ENCODE measurements at regions not wholly inside any gene's neighbourhood (a gene's known extent, or its start where the extent isn't known, plus 50 kb on each side); places are given as distances from the start of the nearest gene placed in this dataset.

GRCh38 chr4:151953795-151954372 is 193.1 kb upstream of the GATB start:
- TF ChIP-seq TAF1 (IDR thresholded peaks at IDR 0.05; ENCODE audit: low read depth) (no peak), EGR1 (IDR thresholded peaks at IDR 0.05) (no peak), RAD21 (IDR thresholded peaks at IDR 0.05; ENCODE audit: low read depth) (no peak)
- TF ChIP-seq, protein P1, sequence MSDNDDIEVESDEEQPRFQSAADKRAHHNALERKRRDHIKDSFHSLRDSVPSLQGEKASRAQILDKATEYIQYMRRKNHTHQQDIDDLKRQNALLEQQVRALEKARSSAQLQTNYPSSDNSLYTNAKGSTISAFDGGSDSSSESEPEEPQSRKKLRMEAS (IDR thresholded peaks at IDR 0.05): no peak

GRCh38 chr4:151953312-151953711 is 192.5 kb upstream of the GATB start:
- TF ChIP-seq EP300 (IDR thresholded peaks at IDR 0.05; ENCODE audit: borderline replicate concordance) (no peak), CREB1 (IDR thresholded peaks at IDR 0.05; ENCODE audit: low read depth) (no peak), ZBTB7A (IDR thresholded peaks at IDR 0.05; ENCODE audit: low read depth) (no peak)
- TF ChIP-seq, protein P2, sequence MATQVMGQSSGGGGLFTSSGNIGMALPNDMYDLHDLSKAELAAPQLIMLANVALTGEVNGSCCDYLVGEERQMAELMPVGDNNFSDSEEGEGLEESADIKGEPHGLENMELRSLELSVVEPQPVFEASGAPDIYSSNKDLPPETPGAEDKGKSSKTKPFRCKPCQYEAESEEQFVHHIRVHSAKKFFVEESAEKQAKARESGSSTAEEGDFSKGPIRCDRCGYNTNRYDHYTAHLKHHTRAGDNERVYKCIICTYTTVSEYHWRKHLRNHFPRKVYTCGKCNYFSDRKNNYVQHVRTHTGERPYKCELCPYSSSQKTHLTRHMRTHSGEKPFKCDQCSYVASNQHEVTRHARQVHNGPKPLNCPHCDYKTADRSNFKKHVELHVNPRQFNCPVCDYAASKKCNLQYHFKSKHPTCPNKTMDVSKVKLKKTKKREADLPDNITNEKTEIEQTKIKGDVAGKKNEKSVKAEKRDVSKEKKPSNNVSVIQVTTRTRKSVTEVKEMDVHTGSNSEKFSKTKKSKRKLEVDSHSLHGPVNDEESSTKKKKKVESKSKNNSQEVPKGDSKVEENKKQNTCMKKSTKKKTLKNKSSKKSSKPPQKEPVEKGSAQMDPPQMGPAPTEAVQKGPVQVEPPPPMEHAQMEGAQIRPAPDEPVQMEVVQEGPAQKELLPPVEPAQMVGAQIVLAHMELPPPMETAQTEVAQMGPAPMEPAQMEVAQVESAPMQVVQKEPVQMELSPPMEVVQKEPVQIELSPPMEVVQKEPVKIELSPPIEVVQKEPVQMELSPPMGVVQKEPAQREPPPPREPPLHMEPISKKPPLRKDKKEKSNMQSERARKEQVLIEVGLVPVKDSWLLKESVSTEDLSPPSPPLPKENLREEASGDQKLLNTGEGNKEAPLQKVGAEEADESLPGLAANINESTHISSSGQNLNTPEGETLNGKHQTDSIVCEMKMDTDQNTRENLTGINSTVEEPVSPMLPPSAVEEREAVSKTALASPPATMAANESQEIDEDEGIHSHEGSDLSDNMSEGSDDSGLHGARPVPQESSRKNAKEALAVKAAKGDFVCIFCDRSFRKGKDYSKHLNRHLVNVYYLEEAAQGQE (IDR thresholded peaks at IDR 0.05; ENCODE audit: low read depth): no peak

GRCh38 chr4:151952711-151953254 is 192.0 kb upstream of the GATB start:
- TF ChIP-seq TCF12 (IDR thresholded peaks at IDR 0.05; ENCODE audit: low read depth): no peak
- no peak for TF ChIP-seq CEBPB (IDR thresholded peaks at IDR 0.05)
- TF ChIP-seq EP300 (IDR thresholded peaks at IDR 0.05; ENCODE audit: borderline replicate concordance): no peak
- TF ChIP-seq CREB1 (IDR thresholded peaks at IDR 0.05; ENCODE audit: low read depth): no peak
- TF ChIP-seq EGR1 (IDR thresholded peaks at IDR 0.05): no peak
- TF ChIP-seq, protein P1 (IDR thresholded peaks at IDR 0.05): no peak
- TF ChIP-seq ZBTB7A (IDR thresholded peaks at IDR 0.05; ENCODE audit: low read depth): no peak
- TF ChIP-seq TAF1 (IDR thresholded peaks at IDR 0.05; ENCODE audit: low read depth): no peak
- TF ChIP-seq, protein P2 (IDR thresholded peaks at IDR 0.05; ENCODE audit: low read depth): no peak
- no peak for TF ChIP-seq USF1 (IDR thresholded peaks at IDR 0.05)
- TF ChIP-seq RAD21 (IDR thresholded peaks at IDR 0.05; ENCODE audit: low read depth): no peak
- no peak for TF ChIP-seq NFIC (IDR thresholded peaks at IDR 0.05)
- no peak for TF ChIP-seq FOXM1 (IDR thresholded peaks at IDR 0.05; ENCODE audit: borderline replicate concordance, low read depth)
- TF ChIP-seq YY1 (IDR thresholded peaks at IDR 0.05; ENCODE audit: low read depth): no peak
- TF ChIP-seq TEAD4 (IDR thresholded peaks at IDR 0.05): no peak

DNA sequence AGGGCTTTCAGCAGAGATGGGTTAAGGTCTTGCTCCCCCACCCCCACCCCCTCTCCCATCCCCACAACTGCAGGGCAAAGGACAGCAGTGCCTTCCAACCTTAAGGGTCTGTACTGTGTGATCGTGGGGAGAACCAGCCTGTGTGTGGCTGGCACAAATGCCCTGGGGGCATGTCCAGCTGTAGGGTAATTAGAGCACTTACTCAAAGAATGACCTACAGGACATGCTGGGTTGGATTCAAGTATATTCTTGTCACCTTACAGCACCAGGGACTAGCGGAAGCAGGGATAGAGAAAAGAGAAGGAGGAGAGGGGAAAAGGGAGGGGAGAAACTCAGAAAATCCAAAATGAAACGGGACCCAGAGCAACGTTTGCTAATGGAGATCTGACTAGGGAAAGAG is 191.3 kb upstream of the GATB start:
- TF ChIP-seq CEBPB (IDR thresholded peaks at IDR 0.05) (no peak), TCF12 (IDR thresholded peaks at IDR 0.05; ENCODE audit: low read depth) (no peak), FOXM1 (IDR thresholded peaks at IDR 0.05; ENCODE audit: borderline replicate concordance, low read depth) (no peak), CREB1 (IDR thresholded peaks at IDR 0.05; ENCODE audit: low read depth) (no peak), NFIC (IDR thresholded peaks at IDR 0.05) (no peak)

DNA sequence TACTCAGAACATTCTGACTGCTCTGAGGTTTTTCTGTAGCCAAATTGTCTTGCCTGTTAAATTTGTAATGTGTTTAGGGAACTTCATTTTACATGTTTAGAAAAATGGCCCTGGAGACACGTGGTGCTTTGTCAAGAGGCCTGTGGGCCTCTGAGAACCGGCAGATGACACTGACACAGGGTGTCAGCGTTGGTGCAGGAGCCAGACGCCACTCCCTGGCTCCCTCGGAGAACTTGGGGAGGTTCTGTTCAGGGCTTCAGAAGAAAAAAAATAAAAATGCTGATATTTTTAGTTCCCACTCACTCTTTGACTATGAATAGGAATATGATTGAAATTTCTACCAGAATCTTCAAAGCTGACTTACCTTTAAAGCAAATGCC is 190.9 kb upstream of the GATB start:
- TF ChIP-seq CREB1 (IDR thresholded peaks at IDR 0.05; ENCODE audit: low read depth) (no peak), RAD21 (IDR thresholded peaks at IDR 0.05; ENCODE audit: low read depth) (no peak), YY1 (IDR thresholded peaks at IDR 0.05; ENCODE audit: low read depth) (no peak), ZBTB7A (IDR thresholded peaks at IDR 0.05; ENCODE audit: low read depth) (no peak), USF1 (IDR thresholded peaks at IDR 0.05) (no peak), NFIC (IDR thresholded peaks at IDR 0.05) (no peak), CEBPB (IDR thresholded peaks at IDR 0.05) (no peak)
- TF ChIP-seq, protein P1 (IDR thresholded peaks at IDR 0.05): no peak
- TF ChIP-seq, protein P2 (IDR thresholded peaks at IDR 0.05; ENCODE audit: low read depth): no peak
